HG03135 (cell line): ENCODE measurements at regions not wholly inside any gene's neighbourhood (a gene's known extent, or its start where the extent isn't known, plus 50 kb on each side); places are given as distances from the start of the nearest gene placed in this dataset.
"Not testable (repeated sequence)": the region's sequence is repeated elsewhere in the genome, so short reads cannot be mapped to it uniquely, and the experiment has no call there.

Experiments
- ATAC-seq: cut with Tn5 transposase; IDR thresholded peaks from one replicate; pipeline ENCODE4 v1.9.1; 2021; ENCODE audit warnings: mild to moderate bottlenecking, moderate library complexity; ENCODE audit not compliant: unreplicated experiment

- ATAC-seq, result no peak
Measured at GRCh38 chr5:125433457-125433856, 687.0 kb upstream of the ZNF608 start.

DNA sequence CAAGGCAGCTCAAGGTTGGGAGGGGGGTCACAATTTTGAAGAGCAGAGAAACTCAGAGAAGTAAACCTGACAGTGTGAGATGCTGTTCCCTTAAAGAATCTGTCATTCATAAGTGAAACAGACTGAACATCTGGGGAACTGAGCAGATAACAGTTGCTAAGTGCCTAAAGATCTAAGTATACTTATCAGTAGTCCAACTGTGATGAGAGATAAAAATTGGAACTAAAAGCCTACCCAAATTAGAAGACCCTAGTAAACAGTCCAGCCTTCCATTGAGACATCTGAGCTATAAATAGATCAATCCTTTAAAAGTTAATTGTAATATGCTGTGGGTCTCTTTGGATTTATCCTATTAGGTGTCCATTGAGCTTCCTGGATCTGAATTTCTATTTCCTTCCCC is 692.8 kb upstream of the ZNF608 start:
- no peak for ATAC-seq

DNA sequence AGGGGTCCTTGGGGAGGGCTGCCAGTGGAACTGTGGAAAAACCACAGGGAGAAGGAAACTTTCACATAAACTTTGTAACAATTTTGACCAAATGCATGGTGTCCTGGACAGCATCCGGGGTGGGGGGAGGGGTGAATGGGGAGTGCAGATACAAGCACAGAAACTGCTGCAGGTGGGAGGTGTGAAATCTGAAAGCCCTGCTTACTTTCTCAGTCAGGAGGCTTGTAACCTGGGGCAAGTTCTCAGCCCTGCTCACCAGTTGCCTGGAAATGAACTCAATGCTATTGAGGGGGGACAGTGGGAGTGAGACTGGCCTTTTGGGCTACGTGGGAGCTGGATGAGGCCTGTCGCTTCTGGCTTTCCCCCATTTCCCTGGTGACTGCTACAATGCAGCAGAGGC is 694.5 kb upstream of the ZNF608 start:
- ATAC-seq, result no peak

DNA sequence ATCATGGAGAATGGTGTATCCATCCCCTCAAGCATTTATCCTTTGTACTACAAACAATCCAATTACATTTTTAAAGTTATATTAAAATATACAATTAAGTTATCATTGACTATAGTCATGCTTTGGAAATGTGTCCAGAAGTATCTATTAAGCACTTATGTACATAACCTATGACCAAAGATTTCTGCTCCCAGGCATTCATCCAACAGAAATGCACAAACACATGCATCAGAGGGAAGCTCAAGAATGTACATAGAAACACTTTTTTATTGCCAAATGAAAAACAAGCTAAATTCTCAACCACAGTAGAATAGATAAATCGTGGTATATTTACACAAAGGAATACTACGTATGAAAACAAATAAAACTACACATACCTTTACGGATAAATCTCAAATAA is 700.5 kb upstream of the ZNF608 start:
- no peak for ATAC-seq

GRCh38 chr5:125450771-125451170 is 704.3 kb upstream of the ZNF608 start:
- no peak for ATAC-seq

DNA sequence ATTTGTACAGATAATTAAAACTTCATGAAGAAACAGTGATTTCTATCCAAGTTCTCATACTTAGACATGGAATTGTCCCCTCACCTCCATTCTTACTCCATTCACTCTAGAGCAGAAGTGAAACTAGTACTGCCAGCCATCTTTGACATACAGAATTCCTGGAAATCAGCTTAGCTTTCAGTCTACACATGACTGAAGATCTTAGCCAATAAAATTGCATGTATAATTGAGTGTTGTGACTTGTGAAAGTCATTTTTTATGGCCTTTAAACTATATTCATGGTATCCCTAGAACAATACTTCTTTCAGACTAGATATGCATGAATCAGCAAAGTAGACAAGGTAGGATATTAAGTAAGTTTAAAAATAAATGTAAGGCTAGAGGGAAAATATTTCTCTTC is 705.2 kb upstream of the ZNF608 start:
- ATAC-seq, result no peak

- no peak for ATAC-seq
Measured at GRCh38 chr5:125452991-125453390, 706.6 kb upstream of the ZNF608 start.

GRCh38 chr5:125455041-125455440 is 708.6 kb upstream of the ZNF608 start:
- ATAC-seq, result no peak

- not testable (repeated sequence) for ATAC-seq
Measured at GRCh38 chr5:125456005-125456404, 709.6 kb upstream of the ZNF608 start.

GRCh38 chr5:125457617-125458016 is 711.2 kb upstream of the ZNF608 start:
- ATAC-seq, result no peak

GRCh38 chr5:125458949-125459348 is 712.5 kb upstream of the ZNF608 start:
- not testable (repeated sequence) for ATAC-seq

- ATAC-seq, result no peak
Measured at GRCh38 chr5:125461641-125462072, 715.2 kb upstream of the ZNF608 start.

DNA sequence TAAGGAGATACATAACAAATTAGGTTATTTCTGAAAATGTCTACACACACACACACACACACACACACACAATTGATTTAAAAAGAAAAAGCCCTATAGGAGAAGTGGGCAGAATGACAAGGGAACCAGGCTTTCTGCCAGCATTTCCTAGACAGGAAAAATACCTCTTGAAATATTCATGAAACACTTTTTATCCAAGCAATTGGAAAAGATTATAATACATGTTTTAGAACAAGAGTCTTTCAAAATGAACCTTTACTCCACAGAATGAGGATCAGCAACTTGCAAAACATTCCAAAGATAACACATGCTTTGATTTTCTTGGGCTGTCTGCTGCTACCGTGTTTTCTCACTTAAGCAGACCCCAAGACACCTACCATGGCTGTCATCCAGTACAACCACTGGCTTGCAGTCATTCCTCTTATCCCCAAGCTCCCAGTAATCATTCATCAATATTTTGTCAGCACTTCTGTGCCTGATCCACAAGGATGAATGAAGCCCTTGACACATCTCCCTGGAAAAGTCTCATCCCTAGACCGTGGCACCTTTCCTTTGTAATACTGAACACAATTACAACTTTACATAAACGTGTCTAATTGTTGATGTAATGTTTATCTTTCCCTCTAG is 717.1 kb upstream of the ZNF608 start:
- ATAC-seq, result no peak

DNA sequence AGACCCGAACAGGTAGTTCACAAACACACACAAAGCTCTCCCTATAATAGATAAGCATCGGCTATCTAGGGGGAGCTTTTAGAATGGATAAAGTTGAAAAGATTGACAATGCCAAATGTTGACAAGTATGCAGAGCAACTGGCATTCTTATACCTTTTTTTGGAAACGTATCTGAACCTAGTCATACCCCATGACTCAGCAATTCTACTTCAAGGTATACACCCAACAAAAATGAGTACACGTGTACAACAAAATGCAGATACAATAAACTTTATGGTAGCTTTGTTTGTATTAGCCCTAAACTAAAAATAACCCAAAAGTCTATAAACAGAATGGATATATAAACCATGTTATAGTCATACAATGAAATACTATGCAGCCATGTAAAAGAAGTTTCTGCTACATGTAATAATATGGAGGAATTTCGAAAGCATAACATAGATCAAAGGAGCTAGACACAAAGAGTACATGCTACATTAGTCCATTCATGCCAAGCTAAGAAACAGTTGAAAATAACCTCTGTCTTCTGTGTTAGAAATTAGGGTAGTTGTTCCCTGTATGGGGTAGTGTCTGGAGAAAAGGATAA is 718.5 kb upstream of the ZNF608 start:
- ATAC-seq, result no peak

GRCh38 chr5:125465703-125466102 is 719.3 kb upstream of the ZNF608 start:
- ATAC-seq, result no peak

DNA sequence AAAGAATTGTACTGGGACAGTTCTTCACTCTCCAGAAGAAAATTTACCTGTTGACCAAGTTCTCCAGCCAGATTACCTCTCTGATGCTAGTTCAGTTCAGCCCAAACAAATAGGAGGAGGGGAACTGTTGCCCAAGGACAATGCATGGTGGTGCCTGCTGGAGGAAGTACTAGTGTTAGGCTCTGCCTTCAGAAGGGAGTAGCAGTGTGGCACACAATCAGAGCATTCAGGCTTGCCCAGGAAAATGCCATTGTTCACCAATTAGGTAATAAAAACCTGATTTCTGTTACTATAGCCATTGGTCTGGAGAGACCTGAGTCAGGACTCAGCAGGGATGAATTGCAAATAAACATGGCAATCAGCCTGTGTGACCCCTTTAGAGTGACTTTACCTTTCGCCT is 720.8 kb upstream of the ZNF608 start:
- no peak for ATAC-seq

GRCh38 chr5:125470280-125470902 is 724.0 kb upstream of the ZNF608 start:
- ATAC-seq, result no peak

- no peak for ATAC-seq
Measured at GRCh38 chr5:125476901-125477585, 730.6 kb upstream of the ZNF608 start.

GRCh38 chr5:125477586-125477975 is 731.1 kb upstream of the ZNF608 start:
- no peak for ATAC-seq

DNA sequence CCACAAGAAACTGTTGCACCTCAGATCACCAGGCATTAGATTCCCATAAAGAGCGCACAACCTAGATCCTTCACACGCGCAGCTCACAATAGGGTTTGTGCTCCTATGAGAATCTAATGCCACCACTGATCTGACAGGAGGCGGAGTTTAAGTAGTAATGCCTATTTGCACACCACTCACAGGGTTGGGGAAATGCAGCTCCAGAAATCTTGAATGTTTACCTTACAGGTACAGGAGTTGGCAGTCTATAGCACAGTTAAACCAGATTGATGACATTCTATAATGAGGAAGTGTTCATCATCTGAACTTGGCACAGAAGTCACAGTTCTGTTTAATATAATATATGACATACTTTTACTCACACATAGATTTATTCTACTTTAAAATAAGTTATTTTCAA is 732.2 kb upstream of the ZNF608 start:
- no peak for ATAC-seq

GRCh38 chr5:125480911-125481310 is 734.5 kb upstream of the ZNF608 start:
- no peak for ATAC-seq
